ENCODE measurements at regions not wholly inside any gene's neighbourhood (a gene's known extent, or its start where the extent isn't known, plus 50 kb on each side); places are given as distances from the start of the nearest gene placed in this dataset.

DNA sequence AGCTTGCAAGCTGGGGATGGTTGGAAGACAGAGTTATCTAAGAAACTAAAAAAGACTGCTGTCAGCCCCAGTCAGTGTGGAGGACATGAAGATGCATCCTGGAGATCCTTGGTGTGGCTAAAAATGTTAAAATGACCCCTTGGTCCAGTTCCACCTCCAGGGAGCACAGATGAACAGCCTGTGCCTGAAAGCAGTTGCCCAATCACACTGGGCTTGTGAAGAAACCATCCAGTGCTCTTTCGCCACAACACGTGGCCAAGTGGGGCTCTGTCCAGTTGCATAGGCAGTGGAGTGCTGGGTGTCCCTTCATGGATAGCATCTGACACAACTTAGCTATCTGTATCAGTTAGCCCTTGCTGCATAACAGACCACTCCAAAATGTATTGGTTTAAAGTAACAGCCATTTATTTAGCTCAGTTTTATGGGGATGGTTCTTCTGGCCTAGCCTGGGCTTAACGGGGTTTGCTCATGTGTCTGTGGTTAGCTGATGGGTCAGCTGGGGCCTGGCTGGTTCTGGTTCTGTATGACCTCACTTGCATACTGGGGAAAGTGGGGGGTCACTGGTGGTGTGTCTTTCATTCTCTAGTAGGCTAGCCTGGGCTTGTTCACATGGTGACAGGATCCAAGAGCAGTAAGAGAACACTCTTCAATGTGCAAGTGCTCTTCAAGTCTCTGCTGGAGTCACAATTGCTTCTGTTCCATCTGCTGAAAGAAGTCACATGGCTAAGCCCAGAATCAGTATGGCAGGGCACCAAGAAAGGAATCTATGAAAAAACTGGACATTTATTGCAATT lies 226.2 kb downstream of the PDCD6IP start:
- TF ChIP-seq, protein P1, sequence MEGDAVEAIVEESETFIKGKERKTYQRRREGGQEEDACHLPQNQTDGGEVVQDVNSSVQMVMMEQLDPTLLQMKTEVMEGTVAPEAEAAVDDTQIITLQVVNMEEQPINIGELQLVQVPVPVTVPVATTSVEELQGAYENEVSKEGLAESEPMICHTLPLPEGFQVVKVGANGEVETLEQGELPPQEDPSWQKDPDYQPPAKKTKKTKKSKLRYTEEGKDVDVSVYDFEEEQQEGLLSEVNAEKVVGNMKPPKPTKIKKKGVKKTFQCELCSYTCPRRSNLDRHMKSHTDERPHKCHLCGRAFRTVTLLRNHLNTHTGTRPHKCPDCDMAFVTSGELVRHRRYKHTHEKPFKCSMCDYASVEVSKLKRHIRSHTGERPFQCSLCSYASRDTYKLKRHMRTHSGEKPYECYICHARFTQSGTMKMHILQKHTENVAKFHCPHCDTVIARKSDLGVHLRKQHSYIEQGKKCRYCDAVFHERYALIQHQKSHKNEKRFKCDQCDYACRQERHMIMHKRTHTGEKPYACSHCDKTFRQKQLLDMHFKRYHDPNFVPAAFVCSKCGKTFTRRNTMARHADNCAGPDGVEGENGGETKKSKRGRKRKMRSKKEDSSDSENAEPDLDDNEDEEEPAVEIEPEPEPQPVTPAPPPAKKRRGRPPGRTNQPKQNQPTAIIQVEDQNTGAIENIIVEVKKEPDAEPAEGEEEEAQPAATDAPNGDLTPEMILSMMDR (IDR thresholded peaks at IDR 0.05), result no peak
- no peak for TF ChIP-seq EZH2 (IDR thresholded peaks at IDR 0.05; ENCODE audit: borderline replicate concordance, insufficient read depth, low read depth, low read length, poor library complexity, severe bottlenecking)
- no peaks in the 10 kb centered on the region for H3K79me2 ChIP-seq (ENCODE audit: control insufficient read depth, insufficient read depth, low read length)
- no peaks in the 10 kb centered on the region for H3K27me3 ChIP-seq (replicated peaks in 1 of 4; ENCODE audit: control extremely low read depth in 1 of 4, control insufficient read depth in 3 of 4, insufficient read depth in 4 of 4, low read length in 3 of 4)
- POLR2A ChIA-PET, result no interaction called here
- H2AFZ ChIP-seq (ENCODE audit: insufficient read depth, low read depth, low read length, poor library complexity, severe bottlenecking), result no peak overlapping the region
- ATAC-seq (ENCODE audit: low read depth) (no peak), DNase-seq (no peak)
- no peak overlapping the region for H3K27ac ChIP-seq (ENCODE audit: low read length in 2 of 2)
- Mint-ChIP-seq H3K4me3 (no peak overlapping the region), H3K9me3 (ENCODE audit: insufficient read depth) (no peaks in the 10 kb centered on the region), H3K27ac (no peak overlapping the region), H3K27me3 (no peaks in the 10 kb centered on the region), H3K4me1 (peaks cover 41% of the 10 kb centered on the region)
- no peaks in the 10 kb centered on the region for H4K20me1 ChIP-seq (ENCODE audit: control insufficient read depth, insufficient read depth, low read length, poor library complexity, severe bottlenecking)
- no peak overlapping the region for H3K4me2 ChIP-seq (replicated peaks; ENCODE audit: low read depth, low read length, poor library complexity, severe bottlenecking)
- 89% methylated on average over 3 of the region's 3 CpGs for WGBS (ENCODE audit: insufficient coverage)
- no peak overlapping the region for H3K9ac ChIP-seq (ENCODE audit: low read length)
- peaks cover 26 to 34% of the 10 kb centered on the region in 2 donors for H3K4me1 ChIP-seq (ENCODE audit: control insufficient read depth in 2 of 2, insufficient read depth in 2 of 2, low read length in 2 of 2)
- no peaks in the 10 kb centered on the region for H3K9me3 ChIP-seq (ENCODE audit: control extremely low read depth in 1 of 3, control insufficient read depth in 2 of 3, insufficient read depth in 1 of 3, low read length in 2 of 3)
- CTCF ChIA-PET, result no interaction called here
- H3K36me3 ChIP-seq (replicated peaks in 1 of 2; ENCODE audit: control extremely low read depth in 1 of 2, control insufficient read depth in 1 of 2, extremely low read depth in 1 of 2, insufficient read depth in 2 of 2, low read length in 1 of 2), result no peaks in the 10 kb centered on the region
- no peak overlapping the region for H3K4me3 ChIP-seq (ENCODE audit: control extremely low read depth in 1 of 5, extremely low read depth in 1 of 5, insufficient read depth in 1 of 5, low read depth in 2 of 5, low read length in 4 of 5)
- intact Hi-C loops (cut with micrococcal nuclease), result no loop called here

DNA sequence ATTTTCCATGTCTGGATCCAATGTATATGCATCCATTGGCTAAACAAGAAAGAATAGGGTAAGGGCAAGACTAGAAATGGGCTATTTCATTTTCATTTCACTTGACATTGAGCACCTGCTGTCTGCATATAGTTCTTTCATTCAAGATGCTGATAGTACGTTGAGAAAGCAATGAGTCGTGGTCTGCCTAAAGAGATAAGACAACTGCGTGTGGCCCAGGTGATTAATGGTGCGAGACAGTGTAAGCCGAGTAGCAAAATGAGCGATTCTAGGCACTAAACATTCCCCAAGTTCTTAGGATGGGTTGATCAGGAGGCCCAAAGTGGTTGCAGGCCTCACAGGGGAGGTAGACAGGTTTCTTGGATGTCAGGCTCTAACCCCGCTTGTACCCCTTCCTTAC lies 235.4 kb downstream of the PDCD6IP start:
- CTCF ChIA-PET, result no interaction called here
- intact Hi-C loops (cut with micrococcal nuclease), result no loop called here

More for the DNA sequence above, 235.4 kb downstream of the PDCD6IP start:
- Histone ChIP-seq H3K27ac (ENCODE audit: low read length in 2 of 2) (no peak overlapping the region), H2AFZ (ENCODE audit: insufficient read depth, low read depth, low read length, poor library complexity, severe bottlenecking) (no peak overlapping the region), H4K20me1 (ENCODE audit: control insufficient read depth, insufficient read depth, low read length, poor library complexity, severe bottlenecking) (no peaks in the 10 kb centered on the region), H3K9ac (ENCODE audit: low read length) (no peak overlapping the region), H3K27me3 (replicated peaks in 1 of 4; ENCODE audit: control extremely low read depth in 1 of 4, control insufficient read depth in 3 of 4, insufficient read depth in 4 of 4, low read length in 3 of 4) (no peaks in the 10 kb centered on the region), H3K79me2 (ENCODE audit: control insufficient read depth, insufficient read depth, low read length) (no peaks in the 10 kb centered on the region), H3K9me3 (ENCODE audit: control extremely low read depth in 1 of 3, control insufficient read depth in 2 of 3, insufficient read depth in 1 of 3, low read length in 2 of 3) (no peaks in the 10 kb centered on the region), H3K36me3 (replicated peaks in 1 of 2; ENCODE audit: control extremely low read depth in 1 of 2, control insufficient read depth in 1 of 2, extremely low read depth in 1 of 2, insufficient read depth in 2 of 2, low read length in 1 of 2) (no peaks in the 10 kb centered on the region), H3K4me3 (ENCODE audit: control extremely low read depth in 1 of 5, extremely low read depth in 1 of 5, insufficient read depth in 1 of 5, low read depth in 2 of 5, low read length in 4 of 5) (no peak overlapping the region), H3K4me2 (replicated peaks; ENCODE audit: low read depth, low read length, poor library complexity, severe bottlenecking) (no peak overlapping the region), H3K4me1 (ENCODE audit: control insufficient read depth in 2 of 2, insufficient read depth in 2 of 2, low read length in 2 of 2) (no peaks in the 10 kb centered on the region)
- POLR2A ChIA-PET, result no interaction called here
- Mint-ChIP-seq H3K9me3 (ENCODE audit: insufficient read depth) (no peaks in the 10 kb centered on the region), H3K27ac (no peak overlapping the region), H3K27me3 (no peaks in the 10 kb centered on the region), H3K4me1 (no peaks in the 10 kb centered on the region), H3K4me3 (no peak overlapping the region)
- DNase-seq (no peak), ATAC-seq (ENCODE audit: low read depth) (no peak)
- TF ChIP-seq, protein P1 (IDR thresholded peaks at IDR 0.05), result no peak
- no peak for TF ChIP-seq EZH2 (IDR thresholded peaks at IDR 0.05; ENCODE audit: borderline replicate concordance, insufficient read depth, low read depth, low read length, poor library complexity, severe bottlenecking)
- 83% methylated on average over 5 of the region's 7 CpGs for WGBS (ENCODE audit: insufficient coverage)
